Stimulated activated CD4-positive, alpha-beta T cell treated with anti-CD3 and anti-CD28 coated beads, Interleukin-1b, Interleukin-23, amount 100 ng/mL, for 48 hours (primary cell): ENCODE measurements at regions not wholly inside any gene's neighbourhood (a gene's known extent, or its start where the extent isn't known, plus 50 kb on each side); places are given as distances from the start of the nearest gene placed in this dataset.
"Not testable (repeated sequence)": the region's sequence is repeated elsewhere in the genome, so short reads cannot be mapped to it uniquely, and the experiment has no call there.

Experiments
- DNase-seq: peaks from one replicate; pipeline ENCODE4 v3.0.0-alpha.2; 2020

- no peak for DNase-seq
These were observed 907.6 kb upstream of the EPHA5 start for GRCh38 chr4:66577922-66578321.

GRCh38 chr4:66575008-66575696, 904.9 kb upstream of the EPHA5 start:
- no peak for DNase-seq

GRCh38 chr4:66574145-66574978, 904.1 kb upstream of the EPHA5 start:
- DNase-seq = no peak

- no peak for DNase-seq
These were observed 902.7 kb upstream of the EPHA5 start for GRCh38 chr4:66572949-66573348.

GRCh38 chr4:66571145-66571695, 900.9 kb upstream of the EPHA5 start:
- no peak for DNase-seq

- DNase-seq = no peak
These were observed 898.9 kb upstream of the EPHA5 start for GRCh38 chr4:66569228-66569627.

- DNase-seq = no peak
These were observed 898.1 kb upstream of the EPHA5 start for GRCh38 chr4:66568431-66568830.

GRCh38 chr4:66568001-66568400, 897.7 kb upstream of the EPHA5 start:
- no peak for DNase-seq

GRCh38 chr4:66567551-66567950, 897.3 kb upstream of the EPHA5 start:
- DNase-seq = no peak

GRCh38 chr4:66565801-66566200, 895.5 kb upstream of the EPHA5 start:
- DNase-seq = no peak

GRCh38 chr4:66564901-66565651, 894.8 kb upstream of the EPHA5 start:
- DNase-seq = no peak

GRCh38 chr4:66562276-66562806, 892.1 kb upstream of the EPHA5 start:
- DNase-seq = no peak

GRCh38 chr4:66561465-66562053, 891.3 kb upstream of the EPHA5 start:
- not testable (repeated sequence) for DNase-seq

- DNase-seq = no peak
These were observed 888.4 kb upstream of the EPHA5 start for GRCh38 chr4:66558651-66559050.

GRCh38 chr4:66556651-66557278, 886.5 kb upstream of the EPHA5 start:
- DNase-seq = no peak

- no peak for DNase-seq
These were observed 885.0 kb upstream of the EPHA5 start for GRCh38 chr4:66555301-66555700.

GRCh38 chr4:66554826-66555225, 884.5 kb upstream of the EPHA5 start:
- DNase-seq = no peak

- DNase-seq = not testable (repeated sequence)
These were observed 875.0 kb upstream of the EPHA5 start for GRCh38 chr4:66545301-66545700.

GRCh38 chr4:66544281-66544680, 874.0 kb upstream of the EPHA5 start:
- no peak for DNase-seq

GRCh38 chr4:66539745-66540144, 869.5 kb upstream of the EPHA5 start:
- no peak for DNase-seq

GRCh38 chr4:66524781-66525180, 854.5 kb upstream of the EPHA5 start:
- no peak for DNase-seq

GRCh38 chr4:66522244-66522643, 852.0 kb upstream of the EPHA5 start:
- no peak for DNase-seq
